ENCODE measurements at regions not wholly inside any gene's neighbourhood (a gene's known extent, or its start where the extent isn't known, plus 50 kb on each side); places are given as distances from the start of the nearest gene placed in this dataset.

- TF ChIP-seq POLR2AphosphoS5 (IDR thresholded peaks at IDR 0.05; ENCODE audit: low read depth, low read length): no peak
- TF ChIP-seq CTCF (IDR thresholded peaks at IDR 0.05): no peak
Observed at GRCh38 chr5:61263561-61264272, 68.3 kb upstream of the ZSWIM6 start.
